NCI-H774 (cell line): ENCODE measurements at regions not wholly inside any gene's neighbourhood (a gene's known extent, or its start where the extent isn't known, plus 50 kb on each side); places are given as distances from the start of the nearest gene placed in this dataset.

Experiments
- DNase-seq: peaks from one replicate; lab custom pipeline; 2025; lab: John Stamatoyannopoulos, UW

DNA sequence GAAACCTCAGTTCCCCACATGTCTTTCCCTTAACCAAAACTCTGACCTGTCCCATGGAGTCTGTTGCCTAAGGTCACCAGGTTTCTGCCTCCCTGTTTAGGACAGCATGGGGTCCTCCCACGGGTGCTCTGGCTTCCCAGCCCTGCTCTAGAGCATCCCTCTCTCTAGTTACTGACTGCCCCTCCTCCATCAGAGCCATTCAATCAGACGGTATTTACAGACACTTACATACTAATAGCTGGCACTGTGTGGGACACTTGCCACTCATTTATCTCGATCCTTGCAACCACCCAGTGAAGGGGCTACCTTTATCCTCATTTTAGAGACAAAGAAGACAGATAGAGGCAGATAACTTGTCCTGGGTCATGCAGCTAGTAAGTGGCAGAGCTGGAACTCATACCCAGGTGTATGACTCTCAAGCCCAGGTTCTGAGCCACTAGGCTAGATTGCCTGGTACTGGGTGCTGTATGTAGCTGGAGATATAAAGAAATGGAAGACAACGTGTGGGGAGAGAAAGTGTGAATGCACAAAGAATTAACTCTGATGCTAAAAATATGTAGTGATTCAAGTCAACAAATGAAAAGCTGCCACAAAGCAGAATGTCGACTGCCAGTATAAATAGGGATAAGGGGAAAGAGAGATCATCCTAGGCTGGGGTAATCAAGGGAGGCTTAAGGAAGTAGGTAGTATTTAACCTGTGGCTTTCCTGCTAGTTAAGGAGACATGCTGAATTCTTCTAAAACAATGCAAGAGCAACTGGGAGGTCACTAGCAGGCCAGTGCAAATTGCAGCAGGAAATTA lies 52.5 kb upstream of the PDE8B start:
- DNase-seq: no peak

DNA sequence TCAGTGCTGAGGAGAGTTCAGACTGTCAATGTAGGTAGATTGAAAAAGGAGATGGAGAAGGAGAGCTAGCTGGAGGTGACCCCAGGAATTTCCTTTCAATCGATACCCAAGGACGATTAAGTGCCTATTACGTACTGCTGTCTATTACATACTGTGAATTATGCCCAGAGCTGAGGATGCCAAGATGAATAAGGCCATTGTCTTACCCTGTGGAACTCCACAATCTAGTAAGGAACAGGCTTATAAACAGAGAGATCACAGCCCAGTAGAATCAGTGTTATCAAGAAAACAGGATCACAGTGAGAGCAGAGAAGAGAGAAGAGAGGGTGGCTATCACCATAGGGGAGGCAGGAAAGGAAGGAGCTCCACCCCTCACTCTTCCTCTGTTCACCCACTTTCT lies 54.1 kb upstream of the PDE8B start:
- DNase-seq: no peak

DNA sequence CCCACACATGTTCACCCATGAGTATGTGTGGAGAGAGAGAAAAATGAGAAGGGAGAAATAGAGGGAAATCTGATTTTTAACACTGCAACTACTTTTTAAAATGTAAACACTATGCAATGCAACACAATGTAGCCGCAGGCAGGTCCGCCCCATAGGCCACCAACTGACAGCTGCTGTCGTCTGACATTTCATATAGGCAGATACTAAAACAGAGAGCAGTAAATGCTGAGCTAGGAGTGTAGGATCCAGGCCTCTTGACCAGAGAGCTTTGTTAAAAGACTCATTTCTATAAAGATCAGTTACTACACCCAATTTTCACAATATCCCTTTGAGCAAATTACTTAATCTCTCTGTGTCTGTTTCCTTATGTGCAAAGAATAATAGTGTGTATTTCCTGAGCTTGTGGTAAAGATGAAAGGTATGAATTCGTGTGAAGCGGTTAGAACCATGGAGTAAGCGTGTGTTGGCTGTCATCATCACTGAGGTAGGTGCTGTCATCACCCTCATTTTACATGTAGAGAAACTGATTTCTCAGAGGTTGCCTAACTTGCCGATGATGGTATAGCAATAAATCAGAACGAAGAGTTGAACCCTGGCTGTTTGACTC lies 55.2 kb upstream of the PDE8B start:
- DNase-seq: no peak

DNA sequence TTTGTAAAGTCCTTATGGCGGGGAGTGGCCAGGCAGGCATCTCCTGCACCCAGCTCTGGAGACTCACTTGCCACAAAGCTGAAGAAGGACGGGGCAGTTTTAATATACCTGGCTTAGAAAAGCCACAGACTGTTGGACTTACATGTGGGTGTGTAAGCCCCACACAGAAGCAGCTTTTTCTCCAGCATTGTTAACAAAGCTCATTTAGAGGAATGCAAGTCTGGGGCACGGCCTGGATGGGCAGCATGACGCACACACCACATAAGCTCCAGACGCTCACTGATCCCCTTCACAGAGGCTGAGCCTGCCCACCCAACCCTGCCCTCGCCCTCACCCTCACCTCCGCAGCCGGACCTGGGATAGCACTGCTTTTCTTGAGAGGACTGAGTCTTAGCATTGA lies 58.0 kb upstream of the PDE8B start:
- DNase-seq: no peak

DNA sequence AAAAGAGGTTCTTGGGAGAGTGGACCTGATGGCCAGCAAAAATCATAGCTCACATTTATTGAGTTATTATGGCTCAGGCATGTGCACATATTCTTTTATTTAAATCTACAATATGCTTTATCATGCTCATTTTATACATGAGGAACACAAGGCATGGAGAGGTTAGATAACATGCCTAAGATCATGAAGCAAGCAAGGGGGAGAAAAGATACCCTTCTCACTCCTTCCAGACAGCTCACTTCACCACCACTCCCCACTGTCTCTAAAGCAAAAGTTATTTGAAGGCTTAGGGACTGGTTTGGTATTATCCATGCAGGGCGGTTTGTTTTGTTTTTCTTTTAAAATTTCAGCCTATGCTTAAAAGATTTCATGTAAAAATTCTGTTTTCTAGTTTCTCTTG lies 59.0 kb upstream of the PDE8B start:
- no peak for DNase-seq

DNA sequence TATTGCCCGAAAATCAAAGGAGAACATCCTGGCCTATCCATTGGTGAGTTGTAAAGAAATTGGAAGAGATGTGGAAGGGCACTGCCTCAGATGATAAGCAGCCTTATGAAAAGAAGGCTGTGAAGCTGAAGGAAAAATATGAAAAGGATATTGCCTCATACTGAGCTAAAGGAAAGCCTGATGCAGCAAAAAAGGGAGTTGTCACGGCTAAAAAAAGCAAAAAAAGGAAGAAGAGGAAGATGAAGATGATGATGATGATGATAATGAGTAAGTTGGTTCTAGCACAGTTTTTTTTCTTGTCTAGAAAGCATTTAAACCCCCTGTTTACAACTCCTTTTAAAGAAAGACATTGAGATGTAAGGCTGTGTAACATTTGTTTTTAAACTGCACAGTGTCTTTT lies 59.8 kb upstream of the ZBED3 start:
- no peak for DNase-seq

DNA sequence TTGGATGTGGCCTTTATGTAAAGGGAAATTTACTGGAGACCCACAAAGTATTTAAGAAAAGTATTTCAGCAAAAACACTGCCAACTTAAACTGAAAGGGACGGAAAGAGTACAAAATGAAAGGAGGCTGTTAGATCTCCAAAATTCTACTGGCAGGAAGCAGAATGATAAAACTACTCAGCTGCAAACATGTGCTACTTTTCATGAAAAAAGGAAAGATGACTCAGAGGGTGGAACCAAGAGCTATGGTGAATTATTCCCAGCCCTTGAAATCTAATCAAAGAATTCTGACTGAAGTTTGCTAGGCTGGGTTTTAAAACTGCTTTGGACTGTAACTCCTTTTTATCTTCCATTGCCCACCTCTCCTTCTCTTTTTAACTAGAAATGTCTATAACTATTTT lies 58.6 kb upstream of the ZBED3 start:
- no peak for DNase-seq

DNA sequence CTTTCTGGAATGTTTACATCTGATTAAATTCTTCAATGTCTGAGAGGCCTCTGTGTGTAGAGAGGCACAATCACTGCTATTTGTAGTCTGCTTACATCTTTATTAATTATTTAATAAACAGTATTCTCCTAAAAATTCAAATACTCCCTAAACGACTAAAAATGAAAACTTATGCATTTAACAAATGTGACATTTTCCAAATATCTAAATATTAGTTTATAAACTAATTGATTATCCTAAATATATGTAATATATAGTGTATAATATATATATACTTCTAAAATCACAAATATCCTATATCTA lies 57.7 kb upstream of the ZBED3 start:
- DNase-seq: no peak

DNA sequence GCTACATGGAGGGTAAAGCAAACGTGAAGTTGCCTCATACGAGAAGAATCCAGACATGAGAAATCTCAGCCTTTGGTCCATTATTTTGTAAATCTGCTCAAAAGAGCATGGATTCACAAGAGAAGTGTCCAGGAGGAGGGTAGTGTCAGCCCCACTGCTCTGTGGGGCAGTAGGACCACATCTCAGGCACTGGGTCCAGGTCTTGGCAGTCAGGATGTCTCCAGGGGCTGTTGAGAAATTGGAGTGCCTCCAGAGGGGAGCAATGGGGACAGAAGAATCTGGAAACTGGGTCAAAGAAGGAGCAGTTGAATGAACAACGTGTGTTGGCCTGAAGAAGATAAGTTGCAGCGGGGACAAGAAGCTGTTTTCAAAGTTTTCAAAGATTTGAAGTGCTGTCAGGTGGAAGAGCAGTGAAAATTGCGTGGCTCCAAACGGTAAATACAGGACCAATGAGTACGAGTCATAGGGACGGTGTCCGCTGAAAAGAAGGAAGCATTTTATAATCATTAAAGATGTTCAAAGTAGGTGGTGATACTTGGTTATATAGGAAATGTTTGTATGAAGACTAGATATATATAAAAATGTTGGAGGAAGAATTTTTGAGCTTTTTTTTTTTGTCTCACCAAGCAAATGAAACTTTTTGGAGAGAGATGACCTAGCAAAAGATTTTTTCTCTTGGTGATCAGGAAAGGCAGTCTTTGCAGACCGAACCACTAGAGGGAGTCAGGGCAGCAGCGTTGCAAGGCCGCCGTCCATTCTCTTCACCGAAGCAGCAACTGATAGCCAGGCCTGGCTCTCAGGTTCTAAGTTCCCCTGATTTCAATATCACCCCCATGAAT lies 57.1 kb upstream of the ZBED3 start:
- peak; percentile 62 for DNase-seq

DNA sequence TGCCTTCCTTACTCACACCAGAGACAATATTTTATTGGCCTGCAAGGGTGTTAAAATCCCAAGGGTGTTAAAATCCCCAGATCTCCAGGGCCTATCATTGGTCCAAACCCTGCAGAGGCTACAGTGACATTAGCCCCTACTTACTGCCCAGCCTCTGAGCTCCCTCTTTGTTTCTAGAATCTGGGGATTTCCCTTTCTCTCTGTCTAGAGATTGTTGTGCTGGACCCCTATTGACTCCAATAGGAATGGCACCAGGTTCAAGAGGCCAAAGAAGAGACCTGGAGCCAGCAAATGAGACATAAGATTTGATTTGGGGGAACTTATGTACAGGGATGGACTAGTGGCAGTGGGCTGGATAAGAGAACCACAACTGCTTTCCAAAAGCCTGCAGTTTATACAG lies 53.3 kb upstream of the ZBED3 start:
- DNase-seq: no peak

DNA sequence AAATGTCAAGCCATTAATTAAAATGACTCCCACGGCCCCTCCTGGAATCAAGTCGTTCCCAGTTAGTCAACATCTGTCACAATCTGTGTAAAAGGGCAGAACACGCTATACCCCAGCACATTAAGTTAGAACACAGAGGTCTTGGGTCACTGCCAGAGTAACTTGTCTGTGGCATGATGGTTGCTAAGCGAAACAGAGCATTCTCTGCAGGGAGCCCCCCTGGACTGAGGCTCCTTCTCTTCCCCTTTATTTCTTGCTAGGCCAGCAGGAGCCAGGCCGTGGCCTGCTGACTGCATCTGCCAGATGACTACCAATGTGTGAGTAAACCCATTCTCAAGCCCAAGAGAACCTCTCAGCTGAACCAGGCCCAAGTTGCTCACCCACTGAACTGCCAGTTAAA lies 51.9 kb upstream of the ZBED3 start:
- no peak for DNase-seq
